Ishikawa (cell line): ENCODE measurements at regions not wholly inside any gene's neighbourhood (a gene's known extent, or its start where the extent isn't known, plus 50 kb on each side); places are given as distances from the start of the nearest gene placed in this dataset.

Experiments used
- CREB1 ChIP-seq: IDR thresholded peaks from 2 replicates; pipeline ENCODE4 v1.6.1; 2012; ENCODE audit warnings: low read depth
- TAF1 ChIP-seq: IDR thresholded peaks from 2 replicates; pipeline ENCODE4 v1.6.1; 2012; ENCODE audit warnings: low read depth, mild to moderate bottlenecking
- TF ChIP-seq, protein P1 (sequence below): IDR thresholded peaks from 2 replicates; pipeline ENCODE4 v1.6.1; 2012

DNA sequence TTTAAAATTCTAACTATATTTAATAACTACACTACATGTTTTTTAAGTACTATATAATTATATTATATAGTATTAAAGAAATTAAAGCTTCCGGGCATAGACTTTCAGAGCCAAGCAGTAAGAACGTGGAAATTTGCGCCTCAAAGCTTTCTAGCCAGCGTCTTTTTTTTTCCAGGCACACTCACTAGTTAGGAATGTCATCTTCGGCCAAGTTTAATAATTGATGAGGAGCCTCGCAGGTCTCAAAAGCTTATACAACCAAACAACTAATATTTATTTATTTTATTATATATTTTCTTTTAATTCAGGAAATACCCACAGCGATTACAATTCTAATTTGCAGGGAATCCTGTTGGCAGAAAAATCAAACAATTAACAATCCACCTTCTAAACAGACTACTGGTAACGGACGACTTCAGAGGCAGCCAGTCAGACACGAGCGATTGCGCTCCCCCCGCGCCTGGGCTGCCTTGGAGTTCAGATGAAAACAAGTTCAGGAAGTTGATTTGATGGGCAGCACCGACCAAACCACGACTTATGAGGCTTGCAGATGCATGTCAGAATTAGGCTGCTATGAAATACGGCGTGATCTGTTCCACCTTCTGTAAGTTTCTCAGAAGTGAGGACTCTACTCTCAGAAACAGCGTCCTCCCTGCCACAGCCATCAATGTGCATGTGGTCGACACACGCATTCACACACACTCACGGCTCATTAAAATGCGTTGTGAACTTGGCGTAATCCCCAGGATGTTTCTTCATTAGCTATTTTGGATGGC lies 431.8 kb upstream of the MGMT start:
- TF ChIP-seq CREB1 (no peak), TAF1 (no peak)
- TF ChIP-seq, protein P1, sequence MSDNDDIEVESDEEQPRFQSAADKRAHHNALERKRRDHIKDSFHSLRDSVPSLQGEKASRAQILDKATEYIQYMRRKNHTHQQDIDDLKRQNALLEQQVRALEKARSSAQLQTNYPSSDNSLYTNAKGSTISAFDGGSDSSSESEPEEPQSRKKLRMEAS = no peak
